ENCODE measurements at regions not wholly inside any gene's neighbourhood (a gene's known extent, or its start where the extent isn't known, plus 50 kb on each side); places are given as distances from the start of the nearest gene placed in this dataset.

GRCh38 chr10:88027570-88027969 is 164.1 kb downstream of the PTEN start (continued):
- no peak for TF ChIP-seq AFF4 (CRISPR knock-in tag; IDR thresholded peaks at IDR 0.05; ENCODE audit: borderline replicate concordance)
- no peak for TF ChIP-seq GRHL2 (CRISPR knock-in tag; IDR thresholded peaks at IDR 0.05; ENCODE audit: insufficient replicate concordance, severe bottlenecking)
- TF ChIP-seq ZNF263 (CRISPR knock-in tag; IDR thresholded peaks at IDR 0.05; ENCODE audit: low read depth): no peak
- no peak for TF ChIP-seq RORB (CRISPR knock-in tag; IDR thresholded peaks at IDR 0.05)
- TF ChIP-seq ZNF232 (CRISPR knock-in tag; IDR thresholded peaks at IDR 0.05): no peak
- no peak for TF ChIP-seq ZMAT4 (CRISPR knock-in tag; IDR thresholded peaks at IDR 0.05)
- TF ChIP-seq CBFB (CRISPR knock-in tag; IDR thresholded peaks at IDR 0.05; ENCODE audit: low read depth): no peak
- TF ChIP-seq EMX1 (CRISPR knock-in tag; IDR thresholded peaks at IDR 0.05): no peak
- TF ChIP-seq, protein P1, sequence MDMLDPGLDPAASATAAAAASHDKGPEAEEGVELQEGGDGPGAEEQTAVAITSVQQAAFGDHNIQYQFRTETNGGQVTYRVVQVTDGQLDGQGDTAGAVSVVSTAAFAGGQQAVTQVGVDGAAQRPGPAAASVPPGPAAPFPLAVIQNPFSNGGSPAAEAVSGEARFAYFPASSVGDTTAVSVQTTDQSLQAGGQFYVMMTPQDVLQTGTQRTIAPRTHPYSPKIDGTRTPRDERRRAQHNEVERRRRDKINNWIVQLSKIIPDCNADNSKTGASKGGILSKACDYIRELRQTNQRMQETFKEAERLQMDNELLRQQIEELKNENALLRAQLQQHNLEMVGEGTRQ (CRISPR knock-in tag; IDR thresholded peaks at IDR 0.05): no peak

DNA sequence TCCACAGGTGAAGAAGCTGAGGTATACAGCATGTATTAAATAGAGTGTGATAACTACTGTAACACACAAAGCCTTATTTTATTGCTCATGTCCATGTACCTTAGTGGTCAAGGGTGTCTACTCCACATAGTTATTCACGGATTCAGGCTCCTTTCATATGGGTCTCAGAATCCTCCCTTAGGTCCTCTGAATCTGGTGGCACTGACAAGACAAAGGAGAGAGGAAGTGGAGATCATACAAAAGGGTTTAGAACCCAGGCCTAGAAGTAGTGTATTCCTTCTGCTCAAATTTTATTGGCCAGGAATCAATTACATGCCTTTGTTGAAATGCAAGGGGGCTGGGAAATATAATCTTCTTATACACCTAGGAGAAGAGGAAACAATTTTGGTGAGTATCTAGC is 164.6 kb downstream of the PTEN start:
- Mint-ChIP-seq H3K36me3 (no peaks in the 10 kb centered on the region), H3K27me3 (ENCODE audit: low read depth) (peaks cover 2% of the 10 kb centered on the region; the same call in 1 of the 2 replicates), H3K4me3 (no peak overlapping the region), H3K9me3 (peaks cover 6% of the 10 kb centered on the region), H3K27ac (no peak overlapping the region), H3K4me1 (peaks cover 14% of the 10 kb centered on the region)
- ChIA-PET POLR2A (no interaction called here), CTCF (no interaction called here)
- ATAC-seq (no peak), DNase-seq (ENCODE audit: low spot score) (no peak)
- TF ChIP-seq JAZF1 (CRISPR knock-in tag; IDR thresholded peaks at IDR 0.05): no peak

GRCh38 chr10:88028654-88029053 is 165.2 kb downstream of the PTEN start:
- DNase-seq (ENCODE audit: low spot score) (no peak), ATAC-seq (peak; percentile 24; the same call in 1 of the 2 replicates)
- peaks cover 17% of the 10 kb centered on the region for H3K4me1 Mint-ChIP-seq
- no peak overlapping the region for H3K4me3 Mint-ChIP-seq
- CTCF ChIA-PET: no interaction called here
- H3K27me3 Mint-ChIP-seq (ENCODE audit: low read depth): peaks cover 2% of the 10 kb centered on the region; the same call in 1 of the 2 replicates
- H3K9me3 Mint-ChIP-seq: peaks cover under 1% of the 10 kb centered on the region; the same call in 1 of the 2 replicates
- no peaks in the 10 kb centered on the region for H3K36me3 Mint-ChIP-seq
- POLR2A ChIA-PET: no interaction called here
- TF ChIP-seq KAT7 (CRISPR knock-in tag; IDR thresholded peaks at IDR 0.05; ENCODE audit: borderline replicate concordance) (no peak), E2F1 (CRISPR knock-in tag; IDR thresholded peaks at IDR 0.05) (no peak)
- no peak overlapping the region for H3K27ac Mint-ChIP-seq

- no peak overlapping the region for H3K4me3 Mint-ChIP-seq
- peaks cover 20% of the 10 kb centered on the region for H3K4me1 Mint-ChIP-seq
- H3K36me3 Mint-ChIP-seq: no peaks in the 10 kb centered on the region
- H3K27me3 Mint-ChIP-seq (ENCODE audit: low read depth): no peaks in the 10 kb centered on the region
- POLR2A ChIA-PET: no interaction called here
- ATAC-seq (no peak), DNase-seq (ENCODE audit: low spot score) (no peak)
- CTCF ChIA-PET: interaction anchor here (1.0 kb wide), 1 partner anchor 82 kb away, joined by 4 read pairs; no protein-coding TSS in a partner anchor
- H3K27ac Mint-ChIP-seq: no peak overlapping the region
- no peaks in the 10 kb centered on the region for H3K9me3 Mint-ChIP-seq
- TF ChIP-seq ELF4 (CRISPR knock-in tag; IDR thresholded peaks at IDR 0.05; ENCODE audit: low read depth) (no peak), CREB1 (CRISPR knock-in tag; IDR thresholded peaks at IDR 0.05) (no peak), SMAD4 (CRISPR knock-in tag; IDR thresholded peaks at IDR 0.05) (no peak), ZNF532 (CRISPR knock-in tag; IDR thresholded peaks at IDR 0.05; ENCODE audit: borderline replicate concordance) (no peak), NFATC4 (CRISPR knock-in tag; IDR thresholded peaks at IDR 0.05) (no peak), MLX (CRISPR knock-in tag; IDR thresholded peaks at IDR 0.05) (no peak)
- TF ChIP-seq, protein P2, sequence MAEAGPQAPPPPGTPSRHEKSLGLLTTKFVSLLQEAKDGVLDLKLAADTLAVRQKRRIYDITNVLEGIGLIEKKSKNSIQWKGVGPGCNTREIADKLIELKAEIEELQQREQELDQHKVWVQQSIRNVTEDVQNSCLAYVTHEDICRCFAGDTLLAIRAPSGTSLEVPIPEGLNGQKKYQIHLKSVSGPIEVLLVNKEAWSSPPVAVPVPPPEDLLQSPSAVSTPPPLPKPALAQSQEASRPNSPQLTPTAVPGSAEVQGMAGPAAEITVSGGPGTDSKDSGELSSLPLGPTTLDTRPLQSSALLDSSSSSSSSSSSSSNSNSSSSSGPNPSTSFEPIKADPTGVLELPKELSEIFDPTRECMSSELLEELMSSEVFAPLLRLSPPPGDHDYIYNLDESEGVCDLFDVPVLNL (CRISPR knock-in tag; IDR thresholded peaks at IDR 0.05; ENCODE audit: borderline replicate concordance, low read depth): no peak
These were observed 169.1 kb downstream of the PTEN start for GRCh38 chr10:88032566-88032965.
